OCI-LY1 (cell line): ENCODE measurements at regions not wholly inside any gene's neighbourhood (a gene's known extent, or its start where the extent isn't known, plus 50 kb on each side); places are given as distances from the start of the nearest gene placed in this dataset.

Experiments
- EZH2 ChIP-seq: fragments of 200-600 bp; sonication (generic), shearing (Covaris generic); IDR thresholded peaks from 2 replicates; pipeline ENCODE4 v1.8.0; 2017; ENCODE audit warnings: borderline replicate concordance, mixed run types, mild to moderate bottlenecking, antibody characterized with exemption, low read length, moderate library complexity, mixed read lengths
- TF ChIP-seq, protein P1 (sequence below): fragments of 200-600 bp; sonication (generic), shearing (Covaris generic); IDR thresholded peaks from 2 replicates; pipeline ENCODE4 v1.5.1; 2017; ENCODE audit warnings: mild to moderate bottlenecking, antibody characterized with exemption, low read length, moderate library complexity, mixed read lengths

DNA sequence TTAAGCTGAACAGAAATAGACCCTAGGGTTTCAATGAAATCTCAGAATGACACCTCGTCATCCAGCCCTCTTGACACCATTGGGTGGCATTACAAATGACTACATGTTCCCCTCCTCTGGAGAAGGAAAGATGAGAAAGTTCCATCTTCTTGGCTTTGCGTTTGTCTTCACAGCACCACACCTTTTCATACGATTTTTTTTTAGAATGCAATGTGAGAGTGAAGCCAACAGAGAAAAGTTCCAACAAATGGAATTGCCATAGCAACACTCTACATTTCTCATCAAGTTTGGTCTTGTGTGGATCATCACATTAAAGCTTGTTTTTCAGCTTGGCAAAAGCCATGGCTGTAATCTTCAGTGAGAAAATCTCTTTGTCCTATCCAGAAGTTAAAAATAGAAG is 183.4 kb upstream of the SNX7 start:
- TF ChIP-seq, protein P1, sequence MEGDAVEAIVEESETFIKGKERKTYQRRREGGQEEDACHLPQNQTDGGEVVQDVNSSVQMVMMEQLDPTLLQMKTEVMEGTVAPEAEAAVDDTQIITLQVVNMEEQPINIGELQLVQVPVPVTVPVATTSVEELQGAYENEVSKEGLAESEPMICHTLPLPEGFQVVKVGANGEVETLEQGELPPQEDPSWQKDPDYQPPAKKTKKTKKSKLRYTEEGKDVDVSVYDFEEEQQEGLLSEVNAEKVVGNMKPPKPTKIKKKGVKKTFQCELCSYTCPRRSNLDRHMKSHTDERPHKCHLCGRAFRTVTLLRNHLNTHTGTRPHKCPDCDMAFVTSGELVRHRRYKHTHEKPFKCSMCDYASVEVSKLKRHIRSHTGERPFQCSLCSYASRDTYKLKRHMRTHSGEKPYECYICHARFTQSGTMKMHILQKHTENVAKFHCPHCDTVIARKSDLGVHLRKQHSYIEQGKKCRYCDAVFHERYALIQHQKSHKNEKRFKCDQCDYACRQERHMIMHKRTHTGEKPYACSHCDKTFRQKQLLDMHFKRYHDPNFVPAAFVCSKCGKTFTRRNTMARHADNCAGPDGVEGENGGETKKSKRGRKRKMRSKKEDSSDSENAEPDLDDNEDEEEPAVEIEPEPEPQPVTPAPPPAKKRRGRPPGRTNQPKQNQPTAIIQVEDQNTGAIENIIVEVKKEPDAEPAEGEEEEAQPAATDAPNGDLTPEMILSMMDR: no peak
- TF ChIP-seq EZH2: no peak
